Erythroblast (primary cell): ENCODE measurements at regions not wholly inside any gene's neighbourhood (a gene's known extent, or its start where the extent isn't known, plus 50 kb on each side); places are given as distances from the start of the nearest gene placed in this dataset.

ENCODE experiments used
- GATA1 ChIP-seq: IDR thresholded peaks from 2 replicates; pipeline ENCODE4 v1.6.1; 2011; ENCODE audit warnings: low read depth, mild to moderate bottlenecking, control low read depth, low read length, moderate library complexity
- POLR2A ChIP-seq: IDR thresholded peaks from 2 replicates; pipeline ENCODE4 v1.6.1; 2011; ENCODE audit warnings: mild to moderate bottlenecking, low read length

GRCh38 chr1:118264343-118264742 lies 79.3 kb upstream of the SPAG17 start:
- TF ChIP-seq POLR2A (no peak), GATA1 (no peak)
